HCT116 (cell line): ENCODE measurements at regions not wholly inside any gene's neighbourhood (a gene's known extent, or its start where the extent isn't known, plus 50 kb on each side); places are given as distances from the start of the nearest gene placed in this dataset.

Source experiments
- CBX3 ChIP-seq: IDR thresholded peaks from 2 replicates; pipeline ENCODE4 v1.6.1; 2012; ENCODE audit warnings: low read depth
- FOSL1 ChIP-seq: IDR thresholded peaks from 2 replicates; pipeline ENCODE4 v1.6.1; 2012; ENCODE audit warnings: low read depth
- POLR2A ChIP-seq: IDR thresholded peaks from 2 replicates; pipeline ENCODE4 v1.7.0; 2011; ENCODE audit warnings: borderline replicate concordance; ENCODE audit not compliant: insufficient read depth, insufficient read length; ENCODE audit errors: extremely low read depth
- SIN3A ChIP-seq: IDR thresholded peaks from 2 replicates; pipeline ENCODE4 v1.6.1; 2012; ENCODE audit warnings: low read depth
- ZNF274 ChIP-seq: fragments of 200-500 bp; sonication (Bioruptor generic); IDR thresholded peaks from 2 replicates; pipeline ENCODE4 v1.6.1; 2014; ENCODE audit warnings: mild to moderate bottlenecking, low read depth, low read length, inconsistent platforms

GRCh38 chr2:67131257-67131609 lies 265.9 kb upstream of the ETAA1 start:
- TF ChIP-seq SIN3A (no peak), CBX3 (no peak), POLR2A (no peak), FOSL1 (no peak), ZNF274 (no peak)
